MM.1S (cell line): ENCODE measurements at regions not wholly inside any gene's neighbourhood (a gene's known extent, or its start where the extent isn't known, plus 50 kb on each side); places are given as distances from the start of the nearest gene placed in this dataset.

ENCODE experiments used
- EZH2 ChIP-seq: fragments of 300-600 bp; sonication (generic); optimal IDR thresholded peaks from 2 replicates; pipeline ENCODE3; 2017; ENCODE audit warnings: low read depth, mild to moderate bottlenecking, antibody characterized with exemption, low read length, mixed read lengths
- EZH2phosphoT487 ChIP-seq: fragments of 300-600 bp; sonication (generic); IDR thresholded peaks from 2 replicates; pipeline ENCODE4 v1.6.1; 2018; ENCODE audit warnings: antibody characterized with exemption, low read length
- TF ChIP-seq, protein P1 (sequence below): fragments of 300-600 bp; sonication (generic); IDR thresholded peaks from 2 replicates; pipeline ENCODE4 v1.5.1; 2016; ENCODE audit warnings: antibody characterized with exemption, low read length, mixed read lengths

DNA sequence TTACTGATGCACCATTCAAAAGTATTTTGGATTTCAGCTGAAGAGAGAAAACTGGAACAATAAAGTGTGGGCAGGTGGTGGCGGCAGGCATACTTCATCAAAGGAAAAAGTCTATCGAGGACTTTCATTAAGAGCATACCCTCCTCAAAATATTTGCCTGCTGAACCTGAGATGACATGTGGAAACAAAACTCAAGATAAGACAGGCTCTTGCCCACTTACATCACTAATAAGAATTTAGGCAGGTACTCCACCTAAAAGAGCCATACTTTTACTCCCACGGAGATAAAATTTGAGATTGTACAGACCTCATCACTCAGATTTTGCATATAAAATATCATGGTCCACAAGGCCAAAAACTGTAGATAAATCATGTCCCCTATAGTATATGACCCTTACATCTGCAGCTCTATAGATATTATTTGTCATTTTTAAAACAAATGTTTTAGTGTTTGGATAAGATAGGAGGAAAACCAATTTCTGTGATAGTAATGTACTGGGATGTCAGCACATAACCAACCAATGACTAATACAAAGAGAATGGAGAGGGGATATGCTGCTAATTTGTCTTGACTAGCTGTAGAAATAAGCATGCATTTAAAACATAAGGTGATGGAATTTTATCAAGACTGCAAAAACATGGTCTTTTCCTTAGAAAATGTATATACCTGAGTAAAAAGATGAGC lies 730.6 kb upstream of the ZNF608 start:
- TF ChIP-seq, protein P1, sequence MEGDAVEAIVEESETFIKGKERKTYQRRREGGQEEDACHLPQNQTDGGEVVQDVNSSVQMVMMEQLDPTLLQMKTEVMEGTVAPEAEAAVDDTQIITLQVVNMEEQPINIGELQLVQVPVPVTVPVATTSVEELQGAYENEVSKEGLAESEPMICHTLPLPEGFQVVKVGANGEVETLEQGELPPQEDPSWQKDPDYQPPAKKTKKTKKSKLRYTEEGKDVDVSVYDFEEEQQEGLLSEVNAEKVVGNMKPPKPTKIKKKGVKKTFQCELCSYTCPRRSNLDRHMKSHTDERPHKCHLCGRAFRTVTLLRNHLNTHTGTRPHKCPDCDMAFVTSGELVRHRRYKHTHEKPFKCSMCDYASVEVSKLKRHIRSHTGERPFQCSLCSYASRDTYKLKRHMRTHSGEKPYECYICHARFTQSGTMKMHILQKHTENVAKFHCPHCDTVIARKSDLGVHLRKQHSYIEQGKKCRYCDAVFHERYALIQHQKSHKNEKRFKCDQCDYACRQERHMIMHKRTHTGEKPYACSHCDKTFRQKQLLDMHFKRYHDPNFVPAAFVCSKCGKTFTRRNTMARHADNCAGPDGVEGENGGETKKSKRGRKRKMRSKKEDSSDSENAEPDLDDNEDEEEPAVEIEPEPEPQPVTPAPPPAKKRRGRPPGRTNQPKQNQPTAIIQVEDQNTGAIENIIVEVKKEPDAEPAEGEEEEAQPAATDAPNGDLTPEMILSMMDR, result no peak
- TF ChIP-seq EZH2phosphoT487 (no peak), EZH2 (no peak)
